ENCODE measurements at regions not wholly inside any gene's neighbourhood (a gene's known extent, or its start where the extent isn't known, plus 50 kb on each side); places are given as distances from the start of the nearest gene placed in this dataset.

DNA sequence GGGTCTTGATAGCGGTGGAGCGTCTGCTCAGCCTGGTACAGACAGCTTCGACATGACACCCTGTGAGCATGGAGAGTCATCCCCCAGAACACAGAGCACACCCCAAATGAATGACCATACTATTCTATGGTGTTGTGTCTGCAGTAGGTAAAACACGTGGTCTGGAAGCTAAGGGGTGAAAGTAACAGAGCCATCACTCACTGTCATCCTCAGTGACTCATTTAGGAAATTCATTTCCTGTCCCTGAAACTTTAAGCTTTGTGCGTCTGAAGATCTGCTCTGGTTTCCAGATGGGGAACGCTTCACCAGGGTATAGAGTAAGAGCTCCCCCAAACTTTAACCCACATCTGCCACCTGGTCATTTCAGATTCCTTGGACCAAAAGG, 94.8 kb upstream of the DISP3 start:
- Histone ChIP-seq H2AFZ (no peak overlapping the region), H3K4me2 (ENCODE audit: low read length) (no peak overlapping the region), H3K27me3 (ENCODE audit: control insufficient read depth, insufficient read depth, low read length) (no peaks in the 10 kb centered on the region), H3K4me1 (no peaks in the 10 kb centered on the region), H3K79me2 (no peaks in the 10 kb centered on the region), H3K9me3 (ENCODE audit: control insufficient read depth, low read length) (no peaks in the 10 kb centered on the region), H3K9ac (no peak overlapping the region), H3K27ac (no peak overlapping the region), H3K4me3 (ENCODE audit: low read depth, low read length) (no peak overlapping the region), H3K36me3 (ENCODE audit: control insufficient read depth, insufficient read depth, low read length) (no peaks in the 10 kb centered on the region)
- TF ChIP-seq, protein P1, sequence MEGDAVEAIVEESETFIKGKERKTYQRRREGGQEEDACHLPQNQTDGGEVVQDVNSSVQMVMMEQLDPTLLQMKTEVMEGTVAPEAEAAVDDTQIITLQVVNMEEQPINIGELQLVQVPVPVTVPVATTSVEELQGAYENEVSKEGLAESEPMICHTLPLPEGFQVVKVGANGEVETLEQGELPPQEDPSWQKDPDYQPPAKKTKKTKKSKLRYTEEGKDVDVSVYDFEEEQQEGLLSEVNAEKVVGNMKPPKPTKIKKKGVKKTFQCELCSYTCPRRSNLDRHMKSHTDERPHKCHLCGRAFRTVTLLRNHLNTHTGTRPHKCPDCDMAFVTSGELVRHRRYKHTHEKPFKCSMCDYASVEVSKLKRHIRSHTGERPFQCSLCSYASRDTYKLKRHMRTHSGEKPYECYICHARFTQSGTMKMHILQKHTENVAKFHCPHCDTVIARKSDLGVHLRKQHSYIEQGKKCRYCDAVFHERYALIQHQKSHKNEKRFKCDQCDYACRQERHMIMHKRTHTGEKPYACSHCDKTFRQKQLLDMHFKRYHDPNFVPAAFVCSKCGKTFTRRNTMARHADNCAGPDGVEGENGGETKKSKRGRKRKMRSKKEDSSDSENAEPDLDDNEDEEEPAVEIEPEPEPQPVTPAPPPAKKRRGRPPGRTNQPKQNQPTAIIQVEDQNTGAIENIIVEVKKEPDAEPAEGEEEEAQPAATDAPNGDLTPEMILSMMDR (IDR thresholded peaks at IDR 0.05): no peak

DNA sequence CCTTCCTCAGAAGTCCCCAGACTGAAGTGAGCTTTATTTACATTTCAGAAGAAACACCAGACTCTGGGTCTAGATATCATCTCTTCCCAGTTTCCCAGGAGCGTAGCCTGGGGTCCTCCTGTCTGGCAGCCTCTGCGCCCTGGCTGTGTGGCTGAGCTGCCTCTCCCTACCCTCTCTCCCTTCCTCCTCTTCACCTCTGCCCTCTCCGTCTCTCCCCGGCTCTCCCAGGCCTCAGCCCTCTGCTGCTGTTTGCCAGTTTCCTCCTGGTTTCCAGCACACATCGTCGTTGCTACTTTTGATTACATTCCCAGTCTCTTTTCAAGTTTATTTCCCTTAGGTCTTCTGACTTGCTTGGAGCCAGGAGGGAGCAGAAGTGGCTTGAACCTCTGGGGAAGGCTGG, 91.1 kb upstream of the DISP3 start:
- Histone ChIP-seq H3K27me3 (ENCODE audit: control insufficient read depth, insufficient read depth, low read length) (no peaks in the 10 kb centered on the region), H3K9ac (no peak overlapping the region), H3K36me3 (ENCODE audit: control insufficient read depth, insufficient read depth, low read length) (no peaks in the 10 kb centered on the region), H3K4me1 (no peaks in the 10 kb centered on the region), H3K79me2 (no peaks in the 10 kb centered on the region), H3K27ac (no peak overlapping the region), H3K4me3 (ENCODE audit: low read depth, low read length) (no peak overlapping the region), H3K9me3 (ENCODE audit: control insufficient read depth, low read length) (no peaks in the 10 kb centered on the region), H3K4me2 (ENCODE audit: low read length) (no peak overlapping the region), H2AFZ (no peak overlapping the region)
- TF ChIP-seq, protein P1 (IDR thresholded peaks at IDR 0.05): no peak

DNA sequence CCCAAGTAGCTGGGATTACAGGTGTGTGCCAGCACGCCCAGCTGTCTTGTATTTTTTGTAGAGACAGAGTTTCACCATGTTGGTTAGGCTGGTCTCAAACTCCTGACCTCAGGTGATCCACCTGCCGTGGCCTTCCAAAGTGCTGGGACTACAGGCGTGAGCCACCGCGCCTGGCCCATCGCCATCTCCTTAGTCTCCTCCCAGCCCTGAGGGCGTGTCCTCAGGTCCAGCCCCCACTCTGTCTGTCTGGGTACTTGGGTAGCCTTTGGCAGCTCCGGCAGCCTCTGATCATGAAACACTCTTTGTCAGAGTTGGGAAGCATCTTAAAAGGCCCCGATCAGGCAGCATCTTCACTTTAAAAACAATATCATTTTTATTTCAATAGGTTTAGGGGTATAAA, 90.3 kb upstream of the DISP3 start:
- no peak overlapping the region for H2AFZ ChIP-seq
- H3K27ac ChIP-seq: no peak overlapping the region
- no peaks in the 10 kb centered on the region for H3K27me3 ChIP-seq (ENCODE audit: control insufficient read depth, insufficient read depth, low read length)
- no peak overlapping the region for H3K4me3 ChIP-seq (ENCODE audit: low read depth, low read length)
- H3K9me3 ChIP-seq (ENCODE audit: control insufficient read depth, low read length): no peaks in the 10 kb centered on the region
- no peak overlapping the region for H3K4me2 ChIP-seq (ENCODE audit: low read length)
- H3K79me2 ChIP-seq: no peaks in the 10 kb centered on the region
- H3K36me3 ChIP-seq (ENCODE audit: control insufficient read depth, insufficient read depth, low read length): no peaks in the 10 kb centered on the region
- TF ChIP-seq, protein P1 (IDR thresholded peaks at IDR 0.05): no peak
- H3K9ac ChIP-seq: no peak overlapping the region
- no peaks in the 10 kb centered on the region for H3K4me1 ChIP-seq

DNA sequence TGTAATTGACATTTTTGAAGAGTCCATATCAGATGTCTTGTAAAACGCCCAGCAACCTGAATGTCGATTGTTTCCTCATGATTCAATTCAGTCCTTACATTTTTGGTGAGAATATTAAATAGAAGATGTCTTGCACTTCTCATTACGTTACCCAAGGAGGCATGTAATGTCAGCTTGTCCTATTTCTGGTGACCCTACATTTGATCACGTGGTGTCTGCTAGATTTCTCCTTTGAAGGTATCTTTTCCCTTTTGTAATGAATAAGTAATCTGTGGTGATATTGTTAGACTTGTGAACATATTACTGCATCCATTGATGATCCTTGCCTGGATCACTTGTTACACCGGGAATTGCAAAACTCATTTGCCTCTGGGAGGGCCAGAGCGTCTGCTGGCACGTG, 87.6 kb upstream of the DISP3 start:
- no peak overlapping the region for H3K4me3 ChIP-seq (ENCODE audit: low read depth, low read length)
- H3K4me1 ChIP-seq: no peaks in the 10 kb centered on the region
- H3K27ac ChIP-seq: no peak overlapping the region
- peaks cover 3% of the 10 kb centered on the region for H3K27me3 ChIP-seq (ENCODE audit: control insufficient read depth, insufficient read depth, low read length)
- H3K36me3 ChIP-seq (ENCODE audit: control insufficient read depth, insufficient read depth, low read length): no peaks in the 10 kb centered on the region
- TF ChIP-seq, protein P1 (IDR thresholded peaks at IDR 0.05): no peak
- no peak overlapping the region for H2AFZ ChIP-seq
- H3K79me2 ChIP-seq: no peaks in the 10 kb centered on the region
- H3K9me3 ChIP-seq (ENCODE audit: control insufficient read depth, low read length): no peaks in the 10 kb centered on the region
- no peak overlapping the region for H3K4me2 ChIP-seq (ENCODE audit: low read length)
- H3K9ac ChIP-seq: no peak overlapping the region

DNA sequence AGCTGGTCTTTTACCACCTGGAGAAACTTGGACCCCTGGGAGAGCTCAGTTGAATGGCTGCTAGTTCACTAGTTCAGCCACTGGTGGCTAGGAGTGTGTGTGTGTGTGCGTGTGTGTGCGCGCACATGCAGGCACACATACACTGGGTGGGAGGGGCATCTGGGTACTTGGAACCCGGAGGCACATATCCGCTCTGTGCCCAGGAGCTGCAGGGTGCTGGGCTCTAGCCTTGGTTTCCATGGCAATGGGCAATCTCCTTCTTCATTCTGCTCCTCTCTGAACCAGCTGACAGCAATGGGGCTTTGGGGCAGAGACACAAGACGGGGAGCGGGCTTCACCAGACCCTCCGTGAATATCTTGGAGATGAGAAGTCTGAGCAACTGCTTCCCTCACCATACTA, 87.1 kb upstream of the DISP3 start:
- Histone ChIP-seq H3K36me3 (ENCODE audit: control insufficient read depth, insufficient read depth, low read length) (no peaks in the 10 kb centered on the region), H3K27me3 (ENCODE audit: control insufficient read depth, insufficient read depth, low read length) (peaks cover 3% of the 10 kb centered on the region), H3K79me2 (no peaks in the 10 kb centered on the region), H3K4me3 (ENCODE audit: low read depth, low read length) (no peak overlapping the region), H3K9me3 (ENCODE audit: control insufficient read depth, low read length) (no peaks in the 10 kb centered on the region), H3K4me1 (no peaks in the 10 kb centered on the region), H2AFZ (no peak overlapping the region), H3K4me2 (ENCODE audit: low read length) (no peak overlapping the region), H3K9ac (no peak overlapping the region), H3K27ac (no peak overlapping the region)
- TF ChIP-seq, protein P1 (IDR thresholded peaks at IDR 0.05): no peak

Measured in parathyroid adenoma (tissue), 2 donors.